GM04504 (cell line): ENCODE measurements at regions not wholly inside any gene's neighbourhood (a gene's known extent, or its start where the extent isn't known, plus 50 kb on each side); places are given as distances from the start of the nearest gene placed in this dataset.

Experiments used
- DNase-seq: peaks from one replicate; pipeline ENCODE4 v3.0.0-alpha.2; 2012; ENCODE audit warnings: low read depth

- DNase-seq: no peak
These were observed 1069.5 kb downstream of the TRHDE start for GRCh38 chr12:73341559-73342247.

GRCh38 chr12:73342733-73343132 lies 1070.6 kb downstream of the TRHDE start:
- DNase-seq: no peak

GRCh38 chr12:73352826-73353225 lies 1080.7 kb downstream of the TRHDE start:
- no peak for DNase-seq

GRCh38 chr12:73361156-73361863 lies 1089.1 kb downstream of the TRHDE start:
- DNase-seq: no peak

GRCh38 chr12:73361864-73362230 lies 1089.7 kb downstream of the TRHDE start:
- no peak for DNase-seq

GRCh38 chr12:73362666-73363065 lies 1090.5 kb downstream of the TRHDE start:
- DNase-seq: no peak

GRCh38 chr12:73372856-73373255 lies 1100.7 kb downstream of the TRHDE start:
- DNase-seq: no peak

GRCh38 chr12:73374360-73374759 lies 1102.2 kb downstream of the TRHDE start:
- DNase-seq: no peak

GRCh38 chr12:73383584-73384222 lies 1111.5 kb downstream of the TRHDE start:
- DNase-seq: no peak

GRCh38 chr12:73384592-73384991 lies 1112.4 kb downstream of the TRHDE start:
- no peak for DNase-seq

GRCh38 chr12:73390261-73390660 lies 1118.1 kb downstream of the TRHDE start:
- DNase-seq: no peak

- DNase-seq: no peak
These were observed 1124.6 kb upstream of the ATXN7L3B start for GRCh38 chr12:73413051-73413450.

GRCh38 chr12:73413974-73414373 lies 1123.7 kb upstream of the ATXN7L3B start:
- DNase-seq: no peak

- DNase-seq: no peak
These were observed 1122.7 kb upstream of the ATXN7L3B start for GRCh38 chr12:73414926-73415325.

- DNase-seq: no peak
These were observed 1119.1 kb upstream of the ATXN7L3B start for GRCh38 chr12:73418541-73418940.

- DNase-seq: no peak
These were observed 1115.8 kb upstream of the ATXN7L3B start for GRCh38 chr12:73421832-73422231.

- no peak for DNase-seq
These were observed 1113.2 kb upstream of the ATXN7L3B start for GRCh38 chr12:73424484-73424883.

- DNase-seq: no peak
These were observed 1091.8 kb upstream of the ATXN7L3B start for GRCh38 chr12:73445658-73446324.

GRCh38 chr12:73452672-73453469 lies 1084.8 kb upstream of the ATXN7L3B start:
- no peak for DNase-seq

- DNase-seq: no peak
These were observed 1077.4 kb upstream of the ATXN7L3B start for GRCh38 chr12:73460212-73460611.

GRCh38 chr12:73465106-73465505 lies 1072.5 kb upstream of the ATXN7L3B start:
- DNase-seq: no peak

- no peak for DNase-seq
These were observed 1051.4 kb upstream of the ATXN7L3B start for GRCh38 chr12:73486256-73486655.
